ENCODE measurements at regions not wholly inside any gene's neighbourhood (a gene's known extent, or its start where the extent isn't known, plus 50 kb on each side); places are given as distances from the start of the nearest gene placed in this dataset.
"Not testable (repeated sequence)": the region's sequence is repeated elsewhere in the genome, so short reads cannot be mapped to it uniquely, and the experiment has no call there.

DNA sequence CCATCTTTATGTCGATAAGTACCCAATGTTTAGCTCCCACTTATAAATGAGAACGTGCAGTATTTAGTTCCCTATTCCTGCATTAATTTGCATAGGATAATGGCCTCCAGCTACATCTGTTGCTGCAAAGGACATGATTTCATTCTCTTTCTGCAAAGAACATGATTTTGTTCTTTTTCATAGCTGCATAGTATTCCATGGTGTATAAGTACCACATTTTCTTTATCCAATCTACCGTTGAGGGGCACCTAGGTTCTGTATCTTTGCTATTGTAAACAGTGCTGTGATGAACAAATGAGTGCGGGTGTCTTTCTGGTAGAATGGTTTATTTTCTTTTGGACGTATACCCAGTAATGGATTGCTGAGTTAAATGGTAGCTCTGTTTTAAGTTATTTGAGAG lies 63.0 kb downstream of the HLX start:
- intact Hi-C loops (cut with micrococcal nuclease): no loop called here

DNA sequence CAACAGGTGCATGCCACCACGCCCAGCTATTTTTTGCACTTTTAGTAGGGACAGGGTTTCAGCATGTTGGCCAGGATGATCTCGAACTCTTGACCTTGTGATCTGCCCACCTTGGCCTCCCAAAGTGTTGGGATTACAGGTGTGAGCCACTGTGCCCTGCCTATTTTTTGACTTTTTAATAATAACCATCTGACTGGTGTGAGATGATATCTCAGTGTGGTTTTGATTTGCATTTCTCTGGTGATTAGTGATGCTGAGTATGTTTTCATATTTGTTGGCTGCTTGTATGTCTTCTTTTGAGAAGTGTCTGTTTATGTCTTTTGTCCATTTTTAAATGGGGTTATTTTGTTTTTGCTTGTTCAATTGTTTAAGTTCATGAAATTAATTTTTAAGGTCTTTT lies 63.7 kb downstream of the HLX start:
- intact Hi-C loops (cut with micrococcal nuclease): not testable (repeated sequence)

DNA sequence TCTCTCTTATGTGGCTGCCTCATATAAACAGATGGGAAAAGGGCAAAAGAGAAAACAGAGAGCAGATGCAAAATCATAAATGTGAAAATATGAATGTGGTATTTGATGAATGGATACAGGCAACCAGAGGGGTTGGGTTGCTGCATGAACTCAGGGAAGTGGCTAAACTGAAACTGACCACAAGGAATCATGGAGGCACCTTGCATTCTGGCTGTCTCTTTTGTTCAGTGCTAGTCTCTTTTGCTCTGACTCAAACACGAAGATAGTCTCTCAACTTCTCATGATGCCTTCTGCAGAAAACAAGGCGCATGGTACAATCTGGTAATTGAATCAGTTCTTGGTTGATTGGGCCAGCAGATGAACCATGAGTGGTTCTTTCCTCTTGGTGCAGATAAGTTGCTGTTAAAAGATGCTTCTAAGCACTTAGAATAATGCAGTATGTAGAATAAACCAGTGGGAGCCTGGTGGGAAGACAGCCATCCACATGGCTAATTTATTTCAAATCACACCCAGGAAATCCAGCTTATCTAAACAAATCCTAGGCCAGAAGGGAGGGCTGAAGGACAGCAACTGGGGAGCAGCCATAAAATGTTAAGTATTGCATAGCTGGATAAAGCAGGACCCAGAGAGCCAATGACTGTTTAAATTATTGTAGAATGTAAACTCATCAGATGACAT lies 64.2 kb downstream of the HLX start:
- intact Hi-C loops (cut with micrococcal nuclease): no loop called here

DNA sequence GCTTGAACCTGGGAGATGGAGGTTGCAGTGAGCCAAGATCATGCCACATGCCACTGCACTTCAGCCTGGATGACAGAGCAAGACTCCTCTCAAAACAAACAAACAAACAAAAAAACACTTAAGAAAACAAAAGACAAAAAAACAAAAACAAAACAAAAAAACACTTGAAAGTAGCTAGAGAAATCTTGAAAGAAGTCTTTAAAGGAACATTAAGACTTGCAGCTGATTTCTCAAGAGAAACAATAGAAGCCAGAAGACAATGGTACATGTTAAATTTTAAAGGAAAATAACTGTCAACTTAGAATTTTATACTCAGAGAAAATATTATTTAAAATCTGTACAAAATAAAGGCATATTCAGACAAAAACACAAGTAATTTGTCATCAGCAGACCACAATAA lies 71.3 kb downstream of the HLX start:
- intact Hi-C loops (cut with micrococcal nuclease): no loop called here

DNA sequence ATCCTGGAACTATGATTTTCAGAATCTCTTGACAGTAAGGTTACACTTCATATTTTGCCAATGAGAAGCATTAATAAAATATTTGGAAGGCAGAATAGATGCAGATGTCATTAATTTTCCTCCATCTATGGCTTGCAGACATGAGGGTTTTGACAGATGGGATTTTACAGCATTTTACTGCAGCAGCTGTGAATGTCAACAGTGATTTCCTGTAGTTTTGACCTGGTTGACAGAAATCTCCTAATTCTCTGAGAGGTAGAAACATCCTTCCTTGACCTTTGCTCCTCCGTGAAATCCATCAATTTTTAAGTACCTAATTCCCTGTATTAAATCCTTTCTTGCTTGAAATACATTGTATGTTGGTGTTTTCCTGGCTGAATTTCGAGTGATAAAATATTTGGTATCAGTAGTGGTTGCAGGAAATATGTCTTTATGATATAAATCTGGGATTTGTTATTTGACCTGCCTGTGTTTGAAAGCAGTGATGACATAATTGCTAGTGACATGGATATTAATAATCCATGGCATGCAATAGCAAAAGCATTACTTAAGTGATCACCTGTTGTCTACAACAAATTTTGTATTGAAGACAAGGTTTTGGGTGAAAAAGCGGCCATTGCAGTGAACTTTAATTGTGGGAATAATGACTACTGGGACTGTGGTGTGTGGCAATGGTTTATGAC lies 73.9 kb downstream of the HLX start:
- intact Hi-C loops (cut with micrococcal nuclease): no loop called here

DNA sequence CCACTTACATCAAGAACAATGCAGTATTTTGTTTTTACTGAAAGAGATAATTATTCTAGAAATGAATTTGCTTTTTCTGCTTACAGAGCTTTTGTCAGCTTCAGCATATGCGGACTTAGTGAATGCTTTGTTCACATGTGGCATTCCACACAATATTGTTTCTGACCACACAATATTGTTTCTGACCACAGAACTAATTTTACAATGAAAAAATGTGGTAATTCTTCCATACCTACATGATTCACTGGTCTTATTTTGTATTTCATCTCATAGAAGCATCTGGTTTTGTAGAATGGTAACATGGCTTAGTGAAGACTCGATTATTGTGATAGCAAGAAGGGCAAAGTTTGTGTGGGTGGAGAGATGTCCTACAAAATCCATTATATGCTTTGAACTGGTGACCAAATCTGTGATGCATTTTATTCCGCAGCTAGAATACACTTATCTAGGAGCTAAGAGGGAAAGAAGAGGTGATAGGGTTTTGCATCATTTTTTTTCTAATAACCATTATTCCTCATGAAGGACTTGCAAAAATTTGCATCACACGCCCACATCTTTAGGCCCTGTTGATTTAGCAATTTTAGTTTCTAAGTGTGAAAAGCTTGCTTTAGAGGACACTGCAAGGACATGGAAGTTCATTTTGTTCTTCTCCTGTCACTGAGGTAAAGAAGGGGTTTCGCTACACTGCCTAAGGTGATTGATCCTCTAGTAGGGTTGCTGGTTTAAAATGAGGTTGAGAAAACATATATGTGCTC lies 75.3 kb downstream of the HLX start:
- intact Hi-C loops (cut with micrococcal nuclease): no loop called here

DNA sequence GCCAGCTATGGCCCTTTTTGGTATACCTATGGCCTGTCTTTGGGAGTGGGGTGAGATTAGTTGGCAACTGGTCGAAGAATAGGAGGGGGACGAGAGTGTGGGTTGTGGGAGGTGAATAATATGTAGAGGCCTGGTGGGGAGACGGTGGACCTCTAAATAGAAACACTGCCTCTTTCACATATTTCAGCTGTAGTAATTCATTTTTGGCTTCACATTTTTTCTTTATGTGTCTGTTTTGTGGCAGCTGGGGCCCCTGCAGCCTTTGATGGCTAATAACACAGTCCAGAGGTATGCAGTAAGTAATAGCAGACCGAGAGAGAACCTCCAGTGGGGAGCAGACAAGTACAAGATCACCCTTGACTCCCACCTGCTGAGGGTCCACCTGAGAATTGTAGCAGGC lies 75.9 kb downstream of the HLX start:
- intact Hi-C loops (cut with micrococcal nuclease): no loop called here

DNA sequence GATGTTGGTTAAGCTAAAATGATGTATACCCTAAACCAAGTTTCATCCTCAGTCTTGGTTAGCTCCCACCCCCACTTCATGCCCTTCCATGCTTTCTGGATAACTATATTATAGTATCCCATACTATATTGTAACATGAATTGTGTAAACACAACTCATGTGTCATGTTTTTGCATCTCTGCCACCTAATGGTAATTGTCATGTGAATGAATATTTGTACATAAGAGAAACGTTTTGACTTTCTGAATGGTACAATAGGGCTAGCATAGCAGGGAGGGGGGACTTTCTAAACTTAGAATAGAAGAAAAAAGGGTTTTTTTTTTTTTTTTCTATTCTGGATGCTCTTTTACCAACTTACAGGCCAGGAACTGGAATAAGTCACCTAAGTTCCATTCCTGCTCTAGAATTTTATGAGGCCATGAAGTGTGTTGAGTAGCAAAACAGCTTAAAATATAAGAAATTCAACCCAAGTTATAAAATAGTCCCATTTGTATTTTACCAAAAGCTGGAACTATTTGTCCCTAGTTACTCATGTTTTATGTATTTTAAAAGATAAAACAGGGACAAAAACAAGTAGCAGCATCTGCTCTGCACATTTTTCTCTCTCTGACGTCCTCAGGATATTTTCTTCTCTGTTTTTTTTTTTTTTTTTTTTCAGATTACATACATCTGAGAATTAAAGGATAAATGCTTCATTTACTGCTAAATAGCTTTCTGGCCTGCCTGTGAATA lies 77.4 kb downstream of the HLX start:
- intact Hi-C loops (cut with micrococcal nuclease): no loop called here

DNA sequence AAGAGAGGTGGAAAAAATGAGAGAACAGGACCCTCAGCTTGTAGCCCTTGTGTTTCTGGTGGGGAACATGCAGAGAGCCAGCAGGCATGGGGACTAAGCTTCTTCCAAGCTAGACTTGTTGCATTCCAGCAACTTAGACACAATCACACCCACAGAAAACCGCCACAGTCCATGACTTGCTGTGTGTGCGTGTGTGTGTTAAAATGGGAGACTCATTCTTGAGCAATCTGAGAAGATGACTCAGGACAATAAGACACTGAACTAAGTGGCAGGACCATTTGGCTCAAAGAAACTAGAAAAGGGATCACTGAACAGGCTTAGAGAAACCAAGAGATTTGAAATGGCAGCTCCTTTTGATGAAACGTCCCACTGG lies 78.0 kb downstream of the HLX start:
- intact Hi-C loops (cut with micrococcal nuclease): no loop called here

DNA sequence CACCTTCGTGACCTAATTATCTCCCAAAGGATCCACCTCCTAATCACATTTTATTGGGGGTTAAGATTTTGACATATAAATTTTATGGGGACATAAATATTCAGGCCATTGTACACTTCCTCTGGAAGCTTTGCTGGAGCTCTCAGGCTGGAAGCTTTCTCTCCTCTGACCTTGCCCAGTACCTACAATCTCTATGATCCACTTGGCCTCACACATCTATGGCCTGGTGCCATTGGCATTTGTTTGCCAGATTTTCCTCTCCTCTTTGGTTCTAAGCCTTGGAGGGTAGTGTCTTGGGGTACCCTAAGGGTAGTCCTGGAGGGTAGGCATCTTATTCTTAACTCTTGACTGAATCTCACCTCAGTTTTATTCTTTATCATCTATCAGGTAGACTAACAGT lies 79.0 kb downstream of the HLX start:
- intact Hi-C loops (cut with micrococcal nuclease): no loop called here

DNA sequence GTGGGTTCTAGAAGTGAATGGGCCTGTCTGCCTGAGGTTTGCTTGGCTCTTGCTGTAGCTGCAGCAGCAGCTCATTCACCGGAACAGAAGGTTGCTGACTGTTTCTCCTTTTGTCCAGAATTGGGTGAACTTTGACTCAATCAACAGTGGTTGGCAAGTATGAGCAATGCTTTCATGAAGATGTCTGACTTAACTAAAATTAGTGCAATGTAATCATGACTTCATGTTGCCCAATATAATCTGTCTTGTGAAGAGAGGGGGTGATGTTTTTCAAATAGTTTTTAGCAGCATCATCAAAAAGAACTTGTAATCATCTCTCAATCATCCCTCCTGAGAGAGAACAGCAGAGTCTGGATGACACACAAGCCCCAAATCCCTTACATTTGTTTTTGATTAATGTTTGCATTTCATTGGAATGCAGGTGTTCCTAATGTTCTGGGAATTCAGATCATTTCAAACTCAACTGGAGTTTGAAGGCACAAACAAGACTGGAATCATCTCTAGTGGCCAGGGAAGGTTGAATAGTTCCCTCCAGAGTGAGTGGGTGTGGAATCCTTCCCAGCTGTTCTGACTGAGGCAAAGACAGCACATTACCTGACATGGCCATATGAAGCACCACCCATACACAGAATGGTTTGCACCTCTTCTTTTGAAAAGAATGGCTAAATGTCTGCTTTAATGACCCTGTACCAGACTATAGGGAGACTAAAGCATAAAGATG lies 82.9 kb downstream of the HLX start:
- intact Hi-C loops (cut with micrococcal nuclease): no loop called here

DNA sequence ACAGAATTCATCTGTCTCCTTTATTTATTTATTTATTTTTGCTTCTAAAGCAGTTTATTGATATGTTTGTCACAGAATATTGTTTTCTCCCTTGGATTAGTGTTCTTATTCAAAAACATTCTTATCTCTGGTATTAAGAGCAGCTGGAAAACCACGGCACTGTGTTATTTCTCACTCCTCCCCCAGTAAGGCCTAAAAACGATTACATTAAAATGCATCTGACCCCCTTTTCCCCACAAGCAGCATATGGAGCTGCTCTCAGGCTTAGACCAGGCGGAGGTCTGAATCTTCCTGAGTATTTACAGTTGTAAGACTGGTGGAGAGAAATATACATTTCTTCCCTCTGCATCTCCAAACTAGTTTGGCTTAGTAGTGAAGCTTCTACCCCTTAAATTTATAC lies 86.8 kb downstream of the HLX start:
- intact Hi-C loops (cut with micrococcal nuclease): no loop called here

DNA sequence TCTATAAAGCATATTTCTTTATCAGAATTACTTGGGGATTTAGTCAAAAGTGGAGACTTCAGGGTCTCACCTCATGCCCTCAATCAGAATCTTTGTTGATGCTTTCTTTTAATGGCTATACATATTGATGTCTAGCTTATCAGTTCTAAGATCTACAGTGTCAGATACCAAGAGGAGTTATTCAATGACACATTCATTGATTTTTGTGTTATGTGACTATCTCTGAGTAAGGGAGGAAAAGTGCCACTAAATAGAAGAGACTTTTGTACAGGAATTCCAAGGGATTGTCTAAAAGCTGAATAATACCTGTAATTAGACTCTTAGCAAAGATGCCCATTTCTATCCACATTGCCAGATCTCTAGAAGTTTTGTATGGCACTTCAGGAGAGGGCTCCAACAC lies 87.2 kb downstream of the HLX start:
- intact Hi-C loops (cut with micrococcal nuclease): no loop called here

DNA sequence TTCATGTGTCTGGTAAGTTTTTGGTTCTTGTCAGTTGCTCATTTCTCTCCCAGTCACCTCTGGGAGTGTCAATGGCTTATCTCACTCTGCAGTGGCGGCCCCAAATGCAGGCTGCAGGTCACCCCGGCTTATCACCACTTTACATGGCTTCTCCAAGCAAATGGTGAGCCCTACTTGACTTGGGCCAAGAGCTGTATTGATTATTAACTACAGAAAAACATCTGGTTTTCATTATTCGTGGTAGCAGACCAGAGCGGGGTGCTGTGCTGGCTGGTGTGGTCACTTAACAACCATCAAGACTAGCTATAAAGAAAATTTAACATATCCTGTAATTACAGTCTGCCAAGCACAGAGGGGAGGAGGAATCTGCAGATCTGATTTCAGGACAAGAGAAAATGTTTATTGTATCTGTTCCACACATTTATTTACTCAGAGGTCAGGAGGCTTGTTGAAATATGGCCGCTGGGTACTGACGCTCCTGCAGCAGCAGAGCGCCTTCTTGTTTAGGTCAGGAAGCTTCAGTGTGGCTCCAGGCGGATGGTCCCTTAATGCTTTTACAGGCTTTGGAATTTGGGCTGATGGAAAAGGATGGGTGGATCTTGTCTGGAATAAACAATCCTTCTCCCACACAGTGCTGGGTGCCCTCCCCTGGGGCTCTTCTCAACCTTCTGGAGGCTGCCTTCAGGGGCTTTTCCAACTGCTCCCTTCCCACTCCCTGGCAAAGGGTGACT lies 87.8 kb downstream of the HLX start:
- intact Hi-C loops (cut with micrococcal nuclease): no loop called here

DNA sequence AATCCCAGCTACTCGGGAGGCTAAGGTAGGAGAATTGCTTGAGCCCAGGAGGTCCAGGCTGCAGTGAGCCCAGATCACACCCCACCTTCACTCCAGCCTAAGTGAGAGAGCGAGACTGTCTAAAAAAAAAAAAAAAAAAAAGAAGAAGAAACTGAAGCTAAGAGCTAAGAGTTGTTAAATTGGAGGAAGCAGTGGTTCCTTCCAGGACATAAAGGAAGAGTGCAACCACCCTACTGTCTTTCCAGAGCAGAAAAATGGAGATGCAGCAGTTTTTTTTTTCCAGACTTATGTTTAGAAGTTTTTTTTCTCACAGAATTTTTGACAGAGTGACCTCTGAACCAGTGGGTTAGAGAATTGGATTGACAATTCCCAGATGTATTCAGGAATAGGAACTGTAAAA lies 88.7 kb downstream of the HLX start:
- intact Hi-C loops (cut with micrococcal nuclease): no loop called here

DNA sequence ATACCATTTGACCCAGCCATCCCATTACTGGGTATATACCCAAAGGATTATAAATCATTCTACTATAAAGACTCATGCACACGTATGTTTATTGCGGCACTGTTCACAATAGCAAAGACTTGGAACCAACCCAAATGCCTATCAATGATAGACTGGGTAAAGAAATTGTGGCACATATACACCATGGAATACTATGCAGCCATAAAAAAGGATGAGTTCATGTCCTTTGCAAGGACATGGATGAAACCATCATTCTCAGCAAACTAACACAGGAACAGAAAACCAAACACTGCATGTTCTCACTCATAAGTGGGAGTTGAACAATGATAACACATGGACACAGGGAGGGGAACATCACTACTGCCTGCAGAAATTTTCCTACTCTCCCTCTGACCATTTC lies 90.0 kb downstream of the HLX start:
- intact Hi-C loops (cut with micrococcal nuclease): not testable (repeated sequence)

DNA sequence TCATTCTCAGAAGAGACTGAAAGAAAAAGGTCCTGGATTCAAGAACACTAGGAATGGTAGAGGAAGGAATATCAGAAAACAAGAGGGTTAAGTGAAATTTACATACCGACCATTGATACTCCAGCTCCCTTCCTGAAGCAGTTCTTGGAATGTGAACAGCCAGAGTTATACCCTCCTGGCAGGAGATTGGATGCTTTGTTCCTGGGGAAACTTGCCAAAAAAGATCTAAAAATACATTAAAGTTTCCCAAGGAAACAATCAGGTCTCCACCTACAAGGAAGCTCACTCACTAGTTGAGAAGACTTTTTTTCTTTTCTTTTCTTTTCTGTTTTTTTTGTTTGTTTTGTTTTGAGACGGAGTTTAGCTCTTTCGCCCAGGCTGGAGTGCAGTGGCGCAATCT lies 91.1 kb downstream of the HLX start:
- intact Hi-C loops (cut with micrococcal nuclease): no loop called here

DNA sequence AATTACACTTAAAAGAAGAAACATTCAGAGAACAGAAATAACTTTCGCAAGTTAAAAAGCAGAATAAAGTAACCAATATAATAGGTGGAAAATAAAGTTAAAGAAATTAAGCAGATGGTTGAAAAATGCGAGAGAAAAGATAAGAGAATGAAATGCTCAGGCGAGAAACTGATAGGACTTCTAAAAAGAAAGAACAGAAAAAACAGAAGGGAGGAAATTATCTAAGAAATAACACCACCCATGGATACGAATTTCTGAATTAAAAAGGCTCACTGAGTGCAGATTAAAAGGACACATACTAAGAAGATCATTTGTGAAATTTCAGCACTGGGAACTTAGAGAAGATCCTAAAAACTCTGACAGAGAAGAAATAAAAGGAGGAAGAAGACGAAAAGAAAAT lies 92.0 kb downstream of the HLX start:
- intact Hi-C loops (cut with micrococcal nuclease): no loop called here

DNA sequence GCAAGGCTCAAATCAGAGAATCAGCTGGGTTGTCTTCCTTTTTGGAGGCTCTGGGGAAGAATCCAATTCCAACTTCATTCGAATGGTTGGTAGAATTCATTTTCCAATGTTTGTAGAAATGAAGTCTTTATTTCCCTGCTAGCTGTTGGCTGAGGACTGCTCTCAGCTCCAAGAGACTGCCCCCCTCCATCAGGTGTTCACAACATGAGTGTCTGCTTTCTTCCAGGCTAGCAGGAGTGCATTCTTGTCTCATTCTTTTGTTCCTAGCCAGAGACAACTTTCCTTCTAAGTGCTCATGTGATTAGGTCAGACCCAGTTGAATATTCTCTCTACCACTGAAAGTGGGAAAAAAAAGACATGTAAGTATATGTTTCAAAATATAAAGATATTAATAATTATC lies 95.2 kb downstream of the HLX start:
- intact Hi-C loops (cut with micrococcal nuclease): no loop called here

DNA sequence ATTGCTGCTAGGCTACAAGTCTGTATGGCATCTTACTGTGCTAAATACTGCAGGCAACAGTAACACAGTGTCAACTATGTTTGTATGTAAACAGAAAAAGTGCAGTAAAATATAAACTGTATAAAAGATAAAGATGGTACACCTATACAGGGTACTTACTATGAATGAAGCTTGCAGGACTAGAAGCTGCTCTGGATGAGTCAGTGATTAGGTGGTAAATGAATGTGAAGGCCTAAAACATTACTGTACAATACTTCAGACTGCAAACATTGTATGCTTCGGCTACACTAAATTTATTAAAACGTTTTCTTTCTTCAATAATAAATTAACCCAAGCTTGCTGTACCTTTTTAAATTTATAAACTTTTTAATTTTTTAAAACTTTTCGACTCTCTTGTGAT lies 97.1 kb downstream of the HLX start:
- intact Hi-C loops (cut with micrococcal nuclease): no loop called here

DNA sequence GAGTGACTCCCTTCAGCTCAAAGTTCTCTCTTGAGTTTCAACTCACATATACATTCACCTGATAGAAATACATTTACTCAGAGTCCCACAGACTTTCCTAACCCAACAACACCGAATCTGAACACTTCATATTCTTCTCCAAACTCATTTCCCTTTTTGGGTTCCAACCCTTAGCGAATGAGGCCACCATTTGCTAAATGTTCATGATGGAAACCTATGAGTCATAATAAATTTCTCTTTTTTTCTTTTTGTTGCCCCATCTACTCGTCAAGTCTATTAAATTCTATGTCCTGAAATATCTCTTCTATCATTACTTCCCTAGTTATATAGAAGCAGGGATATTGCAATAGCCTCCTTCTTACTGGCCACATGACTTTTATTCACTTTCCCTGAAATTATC lies 100.1 kb downstream of the HLX start:
- intact Hi-C loops (cut with micrococcal nuclease): no loop called here
